SK-N-SH treated with all-trans-retinoic acid at 6 μM for 48 hours (cell line): ENCODE measurements at regions not wholly inside any gene's neighbourhood (a gene's known extent, or its start where the extent isn't known, plus 50 kb on each side); places are given as distances from the start of the nearest gene placed in this dataset.

ENCODE experiments used
- ATAC-seq: fragments of 200-7000 bp; cut with Tn5 transposase; 3 replicates; pipeline ENCODE4 v1.9.1; 2020; ENCODE audit warnings: mild to moderate bottlenecking, moderate library complexity
- ESRRG ChIP-seq: fragments of 250-450 bp; sonication (Bioruptor Pico); IDR thresholded peaks from 2 replicates; pipeline ENCODE4 v1.6.1; 2021; ENCODE audit warnings: mild to moderate bottlenecking
- ZNF565 ChIP-seq: fragments of 450-650 bp; formaldehyde crosslinking; conservative IDR thresholded peaks from 2 replicates; pipeline ENCODE4 v1.5.0; 2020; ENCODE audit warnings: low read depth, mild to moderate bottlenecking, moderate library complexity
- TF ChIP-seq, protein P1 (sequence below): fragments of 250-450 bp; sonication (Bioruptor Pico); IDR thresholded peaks from 2 replicates; pipeline ENCODE4 v1.5.0; 2020; ENCODE audit warnings: mild to moderate bottlenecking, moderate library complexity

GRCh38 chr18:61943175-61943964 is 50.6 kb upstream of the RNF152 start:
- TF ChIP-seq ESRRG (CRISPR knock-in tag) (no peak), ZNF565 (no peak)
- TF ChIP-seq, protein P1, sequence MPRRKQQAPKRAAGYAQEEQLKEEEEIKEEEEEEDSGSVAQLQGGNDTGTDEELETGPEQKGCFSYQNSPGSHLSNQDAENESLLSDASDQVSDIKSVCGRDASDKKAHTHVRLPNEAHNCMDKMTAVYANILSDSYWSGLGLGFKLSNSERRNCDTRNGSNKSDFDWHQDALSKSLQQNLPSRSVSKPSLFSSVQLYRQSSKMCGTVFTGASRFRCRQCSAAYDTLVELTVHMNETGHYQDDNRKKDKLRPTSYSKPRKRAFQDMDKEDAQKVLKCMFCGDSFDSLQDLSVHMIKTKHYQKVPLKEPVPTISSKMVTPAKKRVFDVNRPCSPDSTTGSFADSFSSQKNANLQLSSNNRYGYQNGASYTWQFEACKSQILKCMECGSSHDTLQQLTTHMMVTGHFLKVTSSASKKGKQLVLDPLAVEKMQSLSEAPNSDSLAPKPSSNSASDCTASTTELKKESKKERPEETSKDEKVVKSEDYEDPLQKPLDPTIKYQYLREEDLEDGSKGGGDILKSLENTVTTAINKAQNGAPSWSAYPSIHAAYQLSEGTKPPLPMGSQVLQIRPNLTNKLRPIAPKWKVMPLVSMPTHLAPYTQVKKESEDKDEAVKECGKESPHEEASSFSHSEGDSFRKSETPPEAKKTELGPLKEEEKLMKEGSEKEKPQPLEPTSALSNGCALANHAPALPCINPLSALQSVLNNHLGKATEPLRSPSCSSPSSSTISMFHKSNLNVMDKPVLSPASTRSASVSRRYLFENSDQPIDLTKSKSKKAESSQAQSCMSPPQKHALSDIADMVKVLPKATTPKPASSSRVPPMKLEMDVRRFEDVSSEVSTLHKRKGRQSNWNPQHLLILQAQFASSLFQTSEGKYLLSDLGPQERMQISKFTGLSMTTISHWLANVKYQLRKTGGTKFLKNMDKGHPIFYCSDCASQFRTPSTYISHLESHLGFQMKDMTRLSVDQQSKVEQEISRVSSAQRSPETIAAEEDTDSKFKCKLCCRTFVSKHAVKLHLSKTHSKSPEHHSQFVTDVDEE: no peak
- ATAC-seq: no peak
